GM10847 (cell line): ENCODE measurements at regions not wholly inside any gene's neighbourhood (a gene's known extent, or its start where the extent isn't known, plus 50 kb on each side); places are given as distances from the start of the nearest gene placed in this dataset.

Experiments
- POLR2A ChIP-seq: IDR thresholded peaks from 2 replicates; pipeline ENCODE4 v1.6.1; 2011; ENCODE audit not compliant: insufficient read length; ENCODE audit errors: extremely low read depth

DNA sequence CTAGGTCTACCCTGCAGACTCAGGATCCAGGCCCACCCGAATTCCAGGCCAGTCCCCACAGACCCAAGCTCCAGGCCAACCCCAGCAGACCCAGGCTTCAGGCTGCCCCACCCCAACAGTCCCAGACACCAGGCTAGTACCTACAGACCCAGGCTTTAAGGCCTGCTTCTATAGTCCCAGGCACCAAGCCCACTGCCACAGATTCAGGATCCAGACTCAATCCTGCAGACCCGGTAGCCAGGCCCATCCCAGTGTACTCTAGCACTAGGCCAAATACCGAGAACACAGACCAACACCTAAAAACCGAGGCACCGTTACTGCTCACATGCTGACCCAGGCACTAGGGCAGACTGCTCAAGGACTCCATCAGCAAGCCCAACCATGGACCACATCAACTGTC lies 862.3 kb downstream of the UQCRFS1 start:
- TF ChIP-seq POLR2A: no peak

DNA sequence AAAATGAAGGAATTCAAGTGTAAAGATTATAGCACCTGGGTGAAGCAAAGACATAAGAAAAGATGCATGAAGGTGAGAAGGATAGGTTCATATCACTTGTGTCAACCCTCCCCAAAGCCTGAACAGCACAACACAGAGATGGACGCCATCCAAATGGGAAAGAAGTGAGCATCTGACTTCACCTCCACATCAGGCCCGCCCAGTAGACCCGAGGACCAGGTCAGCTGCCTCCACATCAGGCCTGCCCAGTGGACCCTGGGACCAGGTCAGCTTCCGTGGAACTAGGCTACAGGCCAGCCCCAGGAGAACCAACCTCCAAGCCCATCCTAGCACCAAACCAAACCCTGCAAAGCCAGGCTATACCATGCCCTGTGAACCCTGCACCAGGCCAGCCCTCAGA lies 862.9 kb downstream of the UQCRFS1 start:
- TF ChIP-seq POLR2A: no peak

DNA sequence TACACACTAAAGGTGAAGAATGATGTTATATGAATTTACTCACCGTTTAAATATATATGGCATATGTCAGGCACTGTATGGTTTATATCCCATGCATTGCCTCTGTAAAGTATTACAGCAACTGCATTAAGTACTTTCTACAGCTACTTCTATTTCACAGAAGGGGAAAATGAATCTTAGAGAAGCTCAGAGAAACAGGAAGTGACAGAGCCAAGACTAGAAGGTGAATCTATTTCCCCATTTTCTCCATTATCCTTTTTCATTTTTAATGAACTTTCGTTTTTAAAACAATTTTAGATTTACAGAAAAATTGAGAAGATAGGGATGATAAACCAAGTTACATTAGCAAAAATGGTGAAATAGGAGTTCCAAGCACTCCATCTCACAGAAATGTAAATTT lies 863.3 kb downstream of the UQCRFS1 start:
- no peak for TF ChIP-seq POLR2A

DNA sequence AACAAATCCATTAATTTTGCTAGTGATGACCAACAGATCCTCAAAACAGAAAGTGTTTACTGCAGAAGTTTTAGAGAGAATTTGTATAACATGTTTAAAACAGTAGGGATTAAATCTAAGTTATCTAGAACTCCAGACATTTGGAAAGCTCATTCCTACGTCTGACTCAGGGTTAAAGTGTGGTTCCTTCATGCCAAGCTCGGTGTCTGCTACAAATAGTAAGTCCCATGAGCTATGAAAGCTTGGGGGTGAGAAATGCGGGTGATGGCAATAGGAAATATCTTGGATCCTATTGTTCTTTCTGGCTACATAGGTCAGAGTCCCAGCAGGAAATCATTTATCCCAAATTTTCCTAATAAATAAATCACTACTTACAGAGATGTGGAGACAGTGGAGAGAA lies 867.1 kb downstream of the UQCRFS1 start:
- no peak for TF ChIP-seq POLR2A

DNA sequence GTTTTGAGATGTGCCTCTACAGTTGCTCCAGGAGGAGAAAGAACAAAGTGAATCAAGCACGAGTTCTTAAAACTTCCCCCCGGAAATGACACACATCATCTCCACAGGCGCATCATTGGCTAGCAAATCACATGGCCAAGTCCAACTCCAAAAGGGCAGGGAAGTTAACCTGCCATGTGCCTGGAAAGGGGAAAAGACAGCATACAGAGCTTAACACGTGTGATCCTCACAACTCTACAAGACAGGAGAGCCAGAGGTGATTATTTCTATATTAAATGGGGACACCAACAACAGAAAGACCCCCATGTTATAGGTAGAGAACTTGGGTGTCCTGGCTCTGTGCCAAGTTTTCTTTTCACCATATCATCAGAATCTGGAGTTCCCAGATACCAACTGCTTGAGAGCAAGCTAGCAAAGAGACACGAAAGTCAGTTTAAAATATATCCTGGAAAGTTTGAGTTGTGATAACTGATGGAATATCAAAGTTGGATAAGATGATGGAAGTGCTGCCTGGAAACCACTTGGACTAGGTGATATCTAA lies 871.1 kb downstream of the UQCRFS1 start:
- TF ChIP-seq POLR2A: no peak

DNA sequence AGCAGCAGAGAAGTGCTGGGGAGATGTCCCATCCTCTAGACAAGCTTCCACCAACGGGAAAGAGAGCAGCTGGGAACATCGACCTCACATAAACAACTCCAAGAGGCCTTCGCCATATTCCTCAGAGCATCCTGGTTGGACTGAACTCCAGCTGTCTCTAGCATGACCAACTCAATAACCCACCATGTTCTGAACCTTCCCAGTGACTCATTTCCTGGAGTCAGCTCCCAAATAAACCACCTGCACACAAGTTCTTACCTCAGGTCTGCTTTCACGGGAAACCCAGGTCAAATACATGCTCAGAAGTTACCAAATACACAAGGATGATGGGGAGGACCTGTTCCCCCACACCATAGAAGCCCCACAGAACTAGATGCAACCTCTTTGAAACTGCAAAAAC lies 878.5 kb downstream of the UQCRFS1 start:
- no peak for TF ChIP-seq POLR2A

DNA sequence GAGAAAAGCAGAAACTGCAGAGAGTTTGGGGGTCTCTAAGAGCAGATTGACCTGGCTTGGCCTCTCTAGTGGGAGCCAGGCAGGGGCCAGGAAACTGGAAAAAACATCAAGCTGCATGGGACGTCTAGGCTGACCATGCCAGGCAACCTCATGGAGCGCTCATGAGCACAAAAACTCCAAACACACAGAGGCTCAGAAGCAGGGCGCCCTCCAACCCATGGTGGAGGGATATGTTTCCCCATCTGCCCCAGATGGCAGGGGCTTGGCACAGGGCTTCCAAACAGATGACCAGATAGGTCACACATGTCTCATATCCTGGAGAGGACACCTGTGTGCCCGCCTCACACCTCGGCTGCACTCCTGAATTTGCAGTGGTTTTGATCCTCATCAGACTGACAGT lies 879.0 kb downstream of the UQCRFS1 start:
- no peak for TF ChIP-seq POLR2A

DNA sequence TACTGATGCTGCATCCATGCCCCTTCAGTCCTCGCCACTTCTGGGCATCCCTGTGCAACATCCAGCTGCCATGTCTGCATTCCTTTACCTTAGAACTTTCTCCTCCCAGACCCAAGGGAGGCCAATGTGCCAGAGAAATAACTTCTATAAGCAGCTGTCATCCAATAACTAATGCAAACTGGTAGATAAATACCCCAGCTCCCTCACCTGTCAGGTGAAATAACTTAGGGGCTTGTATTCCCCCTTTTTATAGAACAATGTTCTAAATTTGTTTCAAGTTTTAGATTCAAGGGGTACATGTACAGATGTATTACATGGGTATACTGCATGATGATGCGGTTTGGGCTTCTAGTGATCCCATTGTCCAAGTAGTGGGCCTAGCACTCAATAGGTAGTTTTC lies 880.1 kb downstream of the UQCRFS1 start:
- TF ChIP-seq POLR2A: no peak

DNA sequence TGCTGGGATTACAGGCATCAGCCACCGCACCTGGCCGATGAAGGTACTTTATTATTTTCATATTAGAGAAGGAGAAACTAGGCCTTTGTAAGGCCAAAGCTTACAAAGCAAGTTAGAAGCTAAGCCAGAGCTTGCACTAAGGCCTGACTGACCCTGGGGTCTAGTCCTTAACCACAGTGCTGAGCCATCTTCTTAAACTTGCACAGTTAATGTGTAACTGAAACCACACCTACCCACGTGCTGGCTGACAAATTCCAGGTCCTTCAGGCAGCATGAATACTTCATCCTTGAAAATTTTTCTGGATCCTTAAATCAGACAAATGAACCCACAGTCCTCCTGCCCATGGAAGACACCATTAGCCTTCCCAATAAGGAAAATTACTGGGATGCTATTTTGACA lies 880.6 kb downstream of the UQCRFS1 start:
- no peak for TF ChIP-seq POLR2A

DNA sequence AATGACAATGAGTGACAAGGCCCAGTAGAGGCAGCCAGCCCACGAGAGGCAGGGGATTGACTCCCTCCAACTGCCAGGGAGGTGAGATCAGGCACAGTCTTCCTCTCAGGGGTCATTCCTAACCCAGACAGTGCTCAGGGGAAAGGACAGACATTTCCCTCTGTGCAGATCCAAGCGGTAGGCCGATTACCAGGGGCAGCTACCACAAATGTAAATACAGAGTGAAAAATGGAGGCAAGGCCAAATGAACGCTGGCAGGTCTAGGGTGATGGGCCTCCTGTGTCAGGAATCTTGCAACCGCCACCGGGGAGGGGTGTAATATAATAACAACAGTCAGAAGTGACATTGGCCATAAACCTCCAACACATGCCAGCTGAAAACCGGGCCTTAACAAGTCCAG lies 881.4 kb downstream of the UQCRFS1 start:
- no peak for TF ChIP-seq POLR2A

DNA sequence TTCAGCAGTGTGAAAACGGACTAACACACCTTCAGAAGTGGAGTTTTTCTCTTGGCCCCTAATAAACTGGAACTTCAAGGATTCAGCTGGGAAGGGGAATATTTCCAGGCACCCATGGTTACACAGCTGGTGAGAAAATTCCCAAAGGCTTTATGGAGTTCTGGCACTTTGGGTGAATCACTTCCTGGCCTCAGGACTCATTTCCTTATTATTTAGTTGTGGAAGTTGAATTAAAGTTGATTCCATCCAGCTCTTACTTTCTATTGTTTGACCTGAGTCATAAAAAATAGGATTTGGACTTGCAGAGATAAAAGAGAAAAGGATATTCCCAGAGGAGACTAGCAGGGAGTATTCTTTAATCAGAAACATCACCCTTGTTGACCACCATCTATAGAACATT lies 882.1 kb downstream of the UQCRFS1 start:
- no peak for TF ChIP-seq POLR2A

DNA sequence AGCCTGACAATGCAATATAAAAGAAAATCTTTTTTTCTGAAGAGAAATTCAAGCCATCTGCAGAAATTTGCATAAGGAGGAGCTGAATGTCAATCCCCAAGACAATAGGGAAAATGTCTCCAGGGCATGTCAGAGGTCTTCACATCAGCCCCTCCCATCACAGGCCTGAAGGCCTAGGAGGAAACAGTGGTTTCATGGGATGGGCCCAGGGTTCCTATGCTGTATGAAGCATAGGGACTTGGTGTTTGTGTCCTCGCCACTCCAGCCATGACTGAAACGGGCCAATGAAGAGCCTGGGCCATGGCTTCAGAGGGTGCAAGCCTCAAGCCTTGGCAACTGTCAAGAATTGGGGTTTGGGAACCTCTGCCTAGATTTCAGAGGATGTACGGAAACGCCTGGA lies 883.5 kb downstream of the UQCRFS1 start:
- TF ChIP-seq POLR2A: no peak

DNA sequence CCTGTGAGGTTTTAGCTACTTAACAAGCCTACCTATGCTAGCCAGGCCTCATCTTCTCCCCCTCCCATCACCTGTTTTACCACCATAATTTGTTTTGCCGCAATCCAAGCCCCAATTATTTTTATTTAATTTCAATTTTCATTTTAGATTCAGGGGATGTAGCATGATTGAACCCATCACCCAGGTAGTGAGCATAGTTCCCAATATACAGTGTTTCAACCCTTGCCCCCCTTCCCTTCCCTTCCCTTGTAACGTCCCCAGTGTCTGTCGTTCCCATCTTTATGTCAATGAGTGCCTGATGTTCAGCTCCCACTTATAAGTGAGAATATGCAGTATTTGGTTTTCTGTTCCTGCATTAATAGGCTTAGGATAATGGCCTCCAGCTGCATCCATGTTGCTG lies 885.0 kb downstream of the UQCRFS1 start:
- no peak for TF ChIP-seq POLR2A

DNA sequence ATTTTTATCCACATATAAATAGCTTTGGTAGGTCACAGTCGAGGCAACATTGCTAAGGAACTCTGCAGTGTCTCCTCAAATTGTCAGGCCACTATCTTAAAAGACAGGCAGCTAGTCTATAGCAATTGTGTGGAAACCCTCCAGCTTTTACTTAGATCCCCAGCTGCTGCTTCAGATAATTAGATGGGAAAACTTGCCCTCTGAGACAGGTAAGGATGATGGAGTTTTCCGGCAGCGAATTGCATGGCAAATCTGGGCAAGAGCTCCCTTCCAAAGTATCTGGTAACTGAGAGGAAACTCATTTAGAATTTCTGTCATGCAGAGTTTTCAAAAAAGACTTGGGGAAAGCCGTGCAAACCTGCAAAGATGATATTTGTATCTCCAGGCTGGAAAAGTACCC lies 886.2 kb downstream of the UQCRFS1 start:
- TF ChIP-seq POLR2A: no peak

DNA sequence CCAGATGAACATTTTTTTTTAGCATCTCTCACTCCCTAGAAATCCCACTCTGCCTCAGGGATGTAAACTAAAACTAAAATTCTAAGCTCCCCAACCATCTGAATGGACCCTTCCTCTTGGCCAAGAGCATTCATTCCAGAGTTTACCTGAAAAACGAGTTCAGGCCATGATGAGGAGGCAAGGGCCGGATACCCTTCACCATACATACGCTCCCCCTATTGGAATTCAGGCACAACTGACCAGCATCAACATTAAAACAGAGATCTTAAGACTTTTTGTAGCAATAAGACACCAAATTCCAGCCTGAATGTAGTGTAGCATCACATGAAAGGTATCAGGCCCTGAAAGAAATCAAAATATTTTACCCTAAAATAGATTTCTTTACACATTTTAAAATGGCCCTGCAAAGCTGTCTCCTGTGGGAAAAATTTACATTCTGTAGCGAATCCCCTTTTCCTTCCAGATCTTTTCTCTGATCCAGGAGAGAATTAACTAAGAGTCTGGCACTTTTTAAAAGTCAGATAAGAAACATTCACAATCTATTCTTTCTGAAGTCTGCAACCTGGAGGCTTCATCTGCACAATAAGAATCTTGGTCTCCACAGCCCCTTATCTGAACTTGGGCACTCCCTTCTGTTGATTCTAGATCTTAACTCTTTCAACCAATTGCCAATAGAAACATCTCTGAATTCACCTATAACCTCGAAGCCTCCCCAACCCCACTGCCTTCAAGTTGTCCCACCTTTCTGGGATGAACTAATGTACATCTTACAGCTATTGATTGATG lies 888.5 kb downstream of the UQCRFS1 start:
- TF ChIP-seq POLR2A: no peak

DNA sequence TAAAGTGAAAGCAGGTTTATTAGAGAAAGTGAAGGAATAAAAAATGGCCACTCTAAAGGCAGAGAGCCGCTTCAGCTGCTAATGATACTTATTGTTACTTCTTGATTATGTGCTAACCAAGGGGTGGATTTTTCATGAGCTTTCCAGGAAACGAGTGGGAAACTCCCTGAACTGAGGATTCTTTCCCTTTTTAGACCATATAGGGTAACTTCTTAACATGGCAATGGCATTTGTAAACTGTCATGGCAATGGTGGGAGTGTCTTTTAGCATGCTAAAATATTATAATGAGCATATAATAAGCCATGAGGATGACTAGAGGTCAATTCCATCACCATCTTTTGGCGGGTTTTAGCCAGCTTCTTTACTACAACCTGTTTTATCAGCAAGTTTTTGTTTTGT lies 890.0 kb downstream of the UQCRFS1 start:
- no peak for TF ChIP-seq POLR2A

DNA sequence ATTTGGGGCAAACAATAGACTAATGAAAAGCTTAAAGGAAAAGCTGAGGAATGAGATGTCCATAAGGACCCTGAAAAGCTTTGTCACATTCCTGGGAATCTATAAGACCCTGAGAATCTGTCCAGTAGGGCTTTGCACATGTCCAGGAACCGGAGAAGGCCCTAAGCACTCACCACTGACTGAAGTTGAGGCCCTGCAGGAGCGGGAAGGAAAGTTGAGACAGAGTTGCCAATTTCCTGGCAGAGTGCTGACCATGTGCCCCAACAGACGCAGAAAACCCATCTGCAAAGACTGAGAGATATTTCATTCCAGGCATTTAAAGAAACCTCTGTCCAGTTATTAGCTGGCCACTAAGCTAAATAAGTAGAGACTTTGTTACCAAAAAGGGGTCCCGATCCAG lies 890.5 kb downstream of the UQCRFS1 start:
- TF ChIP-seq POLR2A: no peak

DNA sequence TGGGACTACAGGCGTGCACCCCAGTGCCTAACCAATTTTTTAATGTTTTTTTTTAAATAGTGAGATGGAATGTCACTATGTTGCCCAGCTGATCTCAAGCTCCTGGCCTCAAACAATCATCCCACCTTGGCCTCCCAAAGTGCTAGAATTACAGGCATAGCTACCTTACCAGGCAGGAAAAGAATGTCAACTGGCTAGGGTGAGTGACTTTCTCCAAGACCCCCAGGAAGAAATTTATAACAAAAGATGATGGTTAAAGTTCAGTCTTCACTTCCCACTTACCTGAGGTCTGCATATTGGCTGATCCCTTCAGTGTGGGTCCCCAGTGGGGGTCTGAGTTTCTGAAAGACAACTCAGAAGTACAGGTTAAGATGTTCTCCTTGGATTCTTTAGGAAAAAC lies 893.0 kb downstream of the UQCRFS1 start:
- no peak for TF ChIP-seq POLR2A

DNA sequence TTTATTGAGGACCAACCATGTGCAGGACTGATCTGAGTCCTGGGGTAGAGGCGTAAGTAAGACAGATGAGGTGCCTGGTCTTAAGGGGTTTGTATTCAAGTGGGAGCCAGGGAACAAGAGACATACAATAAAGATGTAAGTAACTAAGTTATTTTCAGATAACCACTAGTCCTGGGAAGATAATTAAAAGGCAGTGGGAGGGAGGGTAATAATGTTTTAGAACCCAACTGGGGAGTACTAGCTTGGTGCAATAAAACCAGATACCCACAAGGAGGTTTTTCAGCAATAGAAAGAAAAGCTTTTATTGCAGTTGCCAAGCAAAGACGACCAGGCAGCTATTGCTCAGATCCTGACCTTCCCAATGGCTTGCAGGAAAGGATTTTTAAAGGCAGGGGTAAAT lies 893.7 kb downstream of the UQCRFS1 start:
- no peak for TF ChIP-seq POLR2A
